SIG-M5 treated with dmso at 0.1 percent for 504 hours (cell line): ENCODE measurements at regions not wholly inside any gene's neighbourhood (a gene's known extent, or its start where the extent isn't known, plus 50 kb on each side); places are given as distances from the start of the nearest gene placed in this dataset.

Source experiments
- DNase-seq: peaks from one replicate; lab custom pipeline; 2025; ENCODE audit not compliant: unreplicated experiment; lab: John Stamatoyannopoulos, UW

- DNase-seq: no peak
Measured at GRCh38 chr18:39751161-39751560, 2185.6 kb upstream of the CELF4 start.

DNA sequence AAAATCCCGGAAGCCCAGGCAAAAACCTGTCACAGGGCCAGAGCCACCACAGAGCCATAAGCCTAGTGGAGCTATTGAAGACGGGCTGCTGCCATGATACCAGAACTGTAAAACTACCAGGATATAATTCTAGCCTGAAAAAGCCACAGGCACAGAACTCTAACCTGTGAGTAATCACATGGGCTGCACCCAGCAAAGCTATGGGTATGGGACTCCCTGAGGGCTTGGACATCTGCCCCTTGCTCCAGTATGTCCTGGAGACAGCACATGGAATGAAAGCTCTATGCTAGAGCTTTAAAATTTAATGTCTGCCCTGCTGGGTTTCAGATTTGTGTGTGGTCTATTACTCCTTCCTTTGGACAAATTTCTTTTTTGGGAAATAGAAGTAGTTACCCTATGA is 2183.6 kb upstream of the CELF4 start:
- DNase-seq: no peak

GRCh38 chr18:39748727-39749126 is 2183.1 kb upstream of the CELF4 start:
- no peak for DNase-seq

GRCh38 chr18:39746201-39746600 is 2180.6 kb upstream of the CELF4 start:
- DNase-seq: no peak

DNA sequence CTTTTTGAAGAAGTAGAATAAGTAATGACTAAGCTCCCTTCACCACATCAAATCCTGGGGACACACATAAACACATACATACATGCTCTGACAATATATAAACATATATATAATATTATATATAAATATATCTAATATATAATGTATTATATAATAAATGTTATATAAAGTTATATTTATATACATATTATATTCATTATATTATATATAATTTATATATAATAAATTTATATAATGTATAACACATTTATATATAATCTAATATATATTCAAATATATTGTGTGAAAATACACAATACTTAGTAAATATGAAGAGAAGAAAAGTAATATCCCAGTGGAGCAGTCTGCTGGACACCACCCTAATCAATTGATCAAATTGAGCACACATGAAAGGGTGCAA is 2177.9 kb upstream of the CELF4 start:
- no peak for DNase-seq

DNA sequence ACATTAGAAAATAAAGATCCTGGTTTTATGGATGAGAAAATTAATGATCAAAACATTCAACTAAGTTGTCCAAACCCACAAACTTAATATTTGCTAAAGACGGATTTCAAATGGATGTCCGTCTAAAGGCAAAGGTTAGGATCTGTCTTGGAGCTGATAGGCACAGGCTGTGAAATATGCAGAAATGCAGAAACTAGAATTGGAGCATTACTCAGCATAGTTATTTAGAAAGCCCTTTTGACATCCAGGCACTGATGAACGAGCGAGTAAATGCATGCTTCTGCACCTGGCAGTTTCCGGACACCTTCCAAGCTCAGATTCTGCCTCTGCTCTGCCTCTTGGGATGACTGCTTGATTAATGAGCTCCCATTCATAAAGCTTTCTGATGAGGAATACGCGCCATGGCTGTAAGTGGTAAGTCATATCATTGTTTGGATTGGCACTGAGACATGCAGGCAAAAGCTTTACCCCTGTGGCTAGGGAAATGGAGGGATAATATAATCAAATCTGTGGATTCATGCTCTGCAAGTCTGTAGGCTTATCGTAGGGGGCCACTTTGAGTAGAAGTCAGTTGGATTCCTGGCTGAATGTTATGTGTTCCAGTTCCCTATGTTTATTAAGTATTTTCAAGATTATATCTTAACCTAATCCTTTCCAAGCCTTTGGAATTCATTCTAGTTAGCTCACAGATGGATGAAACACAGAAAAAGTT is 2176.3 kb upstream of the CELF4 start:
- no peak for DNase-seq

DNA sequence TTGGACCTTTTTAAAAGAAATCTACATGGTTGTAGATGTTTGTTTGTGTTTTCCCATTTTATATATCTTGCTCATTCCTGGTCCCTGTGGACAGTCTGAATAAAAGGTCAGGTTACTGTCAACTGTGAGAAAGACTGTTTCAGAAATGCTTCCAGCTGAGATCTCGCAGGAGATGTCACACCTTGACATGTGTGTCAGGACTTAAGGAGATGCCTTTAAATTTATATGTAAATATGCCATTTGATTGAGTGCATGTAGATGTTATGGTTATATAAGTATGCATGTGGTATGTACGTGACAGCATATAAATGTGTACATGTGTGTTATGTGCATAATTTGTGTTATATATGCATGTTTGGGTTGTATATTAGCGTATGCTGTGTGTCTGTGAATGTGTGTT is 2172.3 kb upstream of the CELF4 start:
- no peak for DNase-seq

DNA sequence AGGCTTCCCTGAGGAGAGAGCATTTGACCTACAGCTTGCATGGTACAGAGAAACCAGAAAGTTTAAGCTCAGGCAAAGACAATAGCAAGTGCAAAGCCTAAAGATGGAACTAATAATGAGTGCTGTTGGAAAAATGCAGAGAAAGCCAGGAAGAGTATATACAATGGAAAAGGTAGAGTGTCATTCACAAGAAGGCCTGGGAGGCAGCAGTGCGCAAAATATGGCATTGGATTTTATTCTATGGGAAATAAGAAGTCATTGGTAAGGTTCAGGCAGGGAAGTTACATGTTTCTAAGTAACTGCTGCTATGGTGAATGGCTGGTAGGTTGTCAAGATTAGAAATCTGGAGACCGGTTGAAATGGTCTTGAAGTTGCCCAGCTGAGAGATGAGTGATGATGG is 2167.3 kb upstream of the CELF4 start:
- no peak for DNase-seq

GRCh38 chr18:39730606-39731005 is 2165.0 kb upstream of the CELF4 start:
- DNase-seq: no peak

DNA sequence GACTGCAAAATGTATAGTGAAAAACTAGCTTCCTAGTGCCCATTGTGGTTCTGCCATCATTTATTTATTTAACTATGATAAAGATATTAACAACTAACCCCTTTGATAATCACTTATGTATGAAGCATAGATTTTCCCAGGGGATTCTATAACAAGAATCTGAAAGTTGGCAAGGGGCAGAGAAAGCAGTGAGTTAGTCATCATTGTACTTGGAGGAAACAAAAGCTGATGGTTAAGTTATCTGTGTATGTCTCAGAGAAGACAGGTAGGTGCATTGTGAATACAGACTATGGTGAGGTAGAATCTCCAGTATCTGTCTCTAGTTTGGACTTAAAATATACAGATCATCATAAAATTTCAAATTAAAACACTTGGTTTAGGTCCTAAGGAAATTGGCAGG is 2159.1 kb upstream of the CELF4 start:
- no peak for DNase-seq

DNA sequence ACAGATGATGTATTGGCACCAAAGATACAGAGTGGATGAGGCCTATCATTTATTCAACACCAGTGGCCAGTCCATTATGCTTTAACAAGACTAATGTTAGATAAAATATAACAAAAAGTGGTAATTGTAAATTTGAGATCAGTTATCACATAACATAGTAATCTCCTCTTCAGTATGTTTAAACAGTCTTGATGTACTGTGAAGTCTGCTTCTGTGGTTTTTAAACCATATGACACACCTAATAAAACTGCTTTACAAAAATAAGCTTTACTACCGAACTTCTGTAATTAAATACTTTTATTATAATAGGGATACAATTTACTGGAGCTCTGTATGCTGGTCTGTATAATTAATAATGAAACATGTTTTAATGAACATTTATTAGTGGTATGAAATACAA is 2156.1 kb upstream of the CELF4 start:
- no peak for DNase-seq

DNA sequence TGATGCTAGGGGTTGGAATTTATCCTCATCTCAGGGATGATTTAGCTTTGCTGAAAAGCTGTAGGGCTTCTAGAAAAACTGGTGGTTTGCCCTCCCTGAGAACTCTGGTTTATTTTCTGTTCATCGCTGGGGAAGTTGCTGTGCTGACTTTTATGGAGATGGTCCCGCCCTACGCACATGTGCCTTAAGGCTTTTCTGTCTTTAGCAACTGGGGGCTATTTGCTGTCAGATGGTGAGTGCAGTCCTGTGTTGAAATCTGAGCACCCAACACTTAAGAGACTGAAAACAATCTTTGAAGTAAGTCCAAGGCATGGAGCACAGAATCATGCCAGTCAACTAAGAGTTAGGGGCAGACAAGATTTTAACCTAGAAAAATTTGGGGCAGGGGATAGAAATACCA is 2148.4 kb upstream of the CELF4 start:
- no peak for DNase-seq

DNA sequence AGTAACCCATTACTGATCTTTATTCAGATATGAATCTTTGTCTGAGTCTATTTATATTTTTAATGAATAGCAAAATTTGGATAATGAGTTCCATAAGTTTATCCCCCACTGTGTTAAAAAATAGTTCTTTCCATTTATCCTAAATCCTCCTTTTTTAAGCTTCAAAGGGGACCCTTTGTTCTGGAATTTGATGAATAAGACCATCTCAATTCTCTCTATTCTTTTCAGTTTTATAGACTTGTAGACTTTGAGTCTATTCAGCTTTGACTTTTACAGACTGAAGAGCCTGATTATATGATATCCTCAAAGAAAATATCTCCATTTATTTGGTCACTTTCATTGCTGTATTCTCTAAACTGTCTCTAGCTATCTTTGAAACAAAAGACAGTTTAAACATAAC is 2146.1 kb upstream of the CELF4 start:
- no peak for DNase-seq

- no peak for DNase-seq
Measured at GRCh38 chr18:39705362-39705761, 2139.8 kb upstream of the CELF4 start.

DNA sequence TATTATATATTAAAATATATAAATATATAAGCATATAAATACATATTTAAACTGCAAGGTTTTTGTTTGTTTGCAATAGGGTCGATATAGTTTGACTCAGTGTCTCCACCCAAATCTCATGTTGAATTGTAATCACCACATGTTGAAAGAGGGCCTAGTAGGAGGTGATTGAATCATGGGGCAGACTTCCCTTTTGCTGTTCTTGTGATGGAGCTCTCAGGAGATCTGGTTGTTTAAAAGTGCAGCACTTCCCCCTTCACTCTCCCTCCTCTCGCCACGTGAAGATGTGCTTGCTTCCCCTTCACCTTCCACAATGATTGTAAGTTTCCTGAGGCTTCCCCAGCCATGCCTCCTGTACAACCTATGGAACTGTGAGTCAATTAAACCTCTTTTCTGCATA is 2137.3 kb upstream of the CELF4 start:
- no peak for DNase-seq

DNA sequence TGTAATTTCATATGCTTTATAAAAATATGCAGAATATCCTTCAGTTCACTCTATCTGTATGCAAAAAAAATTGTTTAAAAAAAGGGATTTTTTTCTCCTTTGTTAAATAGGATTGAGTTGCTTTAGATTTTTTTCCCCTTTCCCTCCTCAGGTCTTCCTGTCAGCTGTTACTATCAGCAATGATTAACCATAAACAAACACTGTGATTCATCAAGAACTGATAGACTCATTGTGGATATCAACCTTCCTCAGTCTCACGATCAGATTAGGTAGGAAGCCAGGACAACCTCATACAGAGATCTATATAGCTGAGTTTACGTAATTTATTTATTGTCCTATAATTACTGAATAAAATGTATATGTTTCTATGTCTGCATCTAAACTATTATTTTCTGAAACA is 2136.2 kb upstream of the CELF4 start:
- DNase-seq: no peak

- no peak for DNase-seq
Measured at GRCh38 chr18:39701055-39701783, 2135.6 kb upstream of the CELF4 start.

GRCh38 chr18:39699340-39699964 is 2133.9 kb upstream of the CELF4 start:
- DNase-seq: no peak

GRCh38 chr18:39698436-39698835 is 2132.8 kb upstream of the CELF4 start:
- no peak for DNase-seq

DNA sequence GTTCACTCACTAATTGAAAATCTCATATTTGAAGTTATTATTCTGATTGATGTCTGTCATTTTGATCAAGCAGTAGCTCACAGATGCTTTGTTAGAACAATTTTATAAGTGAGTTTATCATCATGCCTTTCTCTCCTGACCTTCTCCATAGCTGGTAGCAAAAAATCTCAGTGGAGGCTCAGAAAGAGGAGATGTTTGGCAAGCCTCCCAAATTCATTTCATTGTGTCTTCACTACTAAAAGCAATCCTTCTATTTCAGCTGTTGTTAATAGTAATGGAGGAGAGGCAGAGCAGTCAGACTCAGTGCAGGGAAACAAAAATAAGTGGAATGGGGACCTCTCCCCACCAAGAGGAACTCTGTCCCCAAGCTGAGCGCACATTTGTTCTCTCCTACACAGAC is 2127.8 kb upstream of the CELF4 start:
- no peak for DNase-seq

DNA sequence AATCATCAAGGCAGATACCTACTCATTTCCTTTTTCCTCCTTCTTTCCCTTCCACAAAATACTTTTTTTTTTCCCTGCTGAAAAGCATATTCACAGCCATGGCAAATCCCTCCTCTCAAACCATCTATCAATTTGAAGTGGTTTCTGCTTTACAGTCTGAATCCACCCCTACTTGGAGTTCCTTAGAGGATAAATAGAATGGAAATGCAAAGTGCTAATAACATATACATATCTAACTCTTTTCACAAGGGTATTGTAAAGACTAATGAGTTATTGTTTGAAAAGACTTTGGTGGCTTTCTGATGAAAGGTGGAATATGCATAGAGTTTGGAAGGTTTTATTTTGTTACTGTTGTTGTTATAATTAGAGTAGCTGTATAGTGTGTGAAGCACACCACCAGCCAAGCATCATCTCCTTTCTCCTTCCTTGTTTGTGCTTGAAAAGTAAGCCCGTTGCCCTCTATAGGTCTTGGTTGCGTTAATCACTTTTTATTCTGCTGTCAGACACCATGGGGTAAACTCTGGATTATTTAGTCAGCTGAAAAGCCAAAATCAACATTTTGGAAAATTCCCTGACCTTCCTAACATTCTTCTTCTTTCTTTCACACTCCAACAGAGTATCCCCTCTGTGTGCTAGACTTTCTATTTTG is 2126.9 kb upstream of the CELF4 start:
- no peak for DNase-seq
